GOT3 (cell line): ENCODE measurements at regions not wholly inside any gene's neighbourhood (a gene's known extent, or its start where the extent isn't known, plus 50 kb on each side); places are given as distances from the start of the nearest gene placed in this dataset.
"Not testable (repeated sequence)": the region's sequence is repeated elsewhere in the genome, so short reads cannot be mapped to it uniquely, and the experiment has no call there.

Experiments
- DNase-seq: peaks from one replicate; lab custom pipeline; 2025; ENCODE audit warnings: mixed read lengths; lab: John Stamatoyannopoulos, UW

GRCh38 chr1:194431121-194431520 lies 1244.7 kb upstream of the B3GALT2 start:
- DNase-seq: no peak

- DNase-seq: no peak
Measured at GRCh38 chr1:194420706-194421105, 1234.3 kb upstream of the B3GALT2 start.

DNA sequence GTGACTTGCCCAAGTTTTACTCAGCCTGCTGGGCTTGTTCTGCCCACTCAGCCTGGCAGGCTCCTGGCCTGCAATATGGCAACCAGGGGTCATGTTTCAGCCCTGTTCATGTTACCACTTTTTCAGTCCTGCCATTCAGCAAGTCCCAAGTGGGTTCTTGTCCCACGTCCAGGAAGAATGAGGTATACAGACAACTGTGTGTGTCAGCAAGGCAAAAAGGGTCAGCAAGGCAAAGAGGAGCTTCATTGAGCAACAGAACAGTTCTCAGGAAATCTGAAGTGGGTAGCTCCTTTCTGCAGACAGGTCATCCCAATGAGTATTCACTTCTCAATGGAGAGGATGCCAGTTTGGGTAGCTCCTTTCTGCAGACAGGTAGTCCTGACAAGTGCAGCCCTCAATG lies 1233.3 kb upstream of the B3GALT2 start:
- DNase-seq: no peak

- no peak for DNase-seq
Measured at GRCh38 chr1:194410756-194411155, 1224.3 kb upstream of the B3GALT2 start.

DNA sequence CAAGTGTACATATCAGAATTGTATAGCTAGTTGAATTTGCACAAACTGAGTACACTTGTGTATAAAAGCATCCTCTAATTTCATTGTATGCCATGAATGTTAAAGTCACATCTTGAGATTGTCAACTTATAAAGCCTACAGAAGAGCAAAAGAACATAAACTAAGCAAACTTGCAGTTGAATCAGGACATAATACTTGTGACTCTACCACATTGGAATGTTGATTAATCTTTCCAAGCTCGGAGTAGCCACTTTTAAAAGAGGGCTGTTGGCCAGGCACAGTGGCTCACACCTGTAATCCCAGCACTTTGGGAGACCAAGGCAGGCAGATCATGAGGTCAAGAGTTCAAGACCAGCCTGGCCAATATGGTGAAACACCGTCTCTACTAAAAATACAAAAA lies 1220.8 kb upstream of the B3GALT2 start:
- DNase-seq: not testable (repeated sequence)

- no peak for DNase-seq
Measured at GRCh38 chr1:194394676-194395075, 1208.3 kb upstream of the B3GALT2 start.

DNA sequence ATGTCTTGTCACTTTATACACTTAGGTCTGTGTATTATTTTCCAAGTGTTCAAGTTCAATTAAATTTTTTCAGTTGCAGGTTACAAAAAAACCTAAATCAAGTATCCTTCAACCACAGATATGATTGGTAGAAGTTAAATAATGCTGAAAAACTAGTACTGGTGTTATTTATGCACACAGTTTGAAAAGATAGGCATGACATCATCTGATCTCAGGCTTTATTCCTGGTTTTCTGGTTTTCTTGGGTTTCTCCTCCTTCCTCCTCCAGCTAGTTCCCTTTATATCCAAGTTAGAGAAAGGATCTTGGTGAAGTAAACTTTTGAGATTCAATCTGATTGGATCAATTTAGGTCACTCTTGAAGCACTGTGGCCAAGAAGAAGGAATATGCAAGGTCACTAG lies 1201.1 kb upstream of the B3GALT2 start:
- DNase-seq: no peak

- no peak for DNase-seq
Measured at GRCh38 chr1:194378517-194378916, 1192.1 kb upstream of the B3GALT2 start.

- no peak for DNase-seq
Measured at GRCh38 chr1:194374649-194375048, 1188.2 kb upstream of the B3GALT2 start.

DNA sequence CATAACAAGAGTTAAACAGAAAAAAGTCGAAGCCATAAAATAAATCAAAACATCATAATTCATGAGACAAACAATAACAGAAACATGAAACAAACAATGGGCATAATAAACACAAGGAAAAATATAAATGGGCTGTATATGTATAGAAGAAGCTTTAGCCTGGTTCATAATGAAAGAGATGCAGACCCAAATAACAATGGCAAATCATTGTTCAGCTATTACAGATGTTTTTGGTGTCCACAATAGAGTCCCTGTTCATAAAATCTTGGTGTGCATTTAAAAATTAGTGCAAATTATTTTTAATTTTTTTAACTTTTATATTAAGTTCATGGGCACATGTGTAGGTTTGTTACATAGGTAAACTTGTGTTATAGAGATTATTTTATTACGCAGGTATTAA lies 1185.9 kb upstream of the B3GALT2 start:
- DNase-seq: no peak

GRCh38 chr1:194369622-194370021 lies 1183.2 kb upstream of the B3GALT2 start:
- no peak for DNase-seq

DNA sequence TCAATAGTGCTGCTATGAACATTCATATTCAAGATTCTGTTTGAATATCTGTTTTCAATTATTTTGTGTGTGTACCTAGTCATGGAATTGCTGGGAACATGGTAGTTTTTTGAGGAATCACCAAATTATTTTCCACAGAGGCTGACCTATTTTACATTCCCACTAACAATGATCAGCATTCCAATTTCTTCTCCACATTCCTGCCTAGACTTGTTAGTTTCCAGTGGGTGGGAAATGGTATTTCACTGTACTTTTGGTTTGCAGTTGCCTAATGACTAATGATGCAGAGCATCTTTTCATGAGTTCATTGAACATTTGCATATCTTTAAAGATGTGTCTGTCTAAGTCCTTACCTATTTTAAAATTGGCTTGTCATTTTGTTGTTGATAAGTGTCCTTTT lies 1182.6 kb upstream of the B3GALT2 start:
- no peak for DNase-seq

DNA sequence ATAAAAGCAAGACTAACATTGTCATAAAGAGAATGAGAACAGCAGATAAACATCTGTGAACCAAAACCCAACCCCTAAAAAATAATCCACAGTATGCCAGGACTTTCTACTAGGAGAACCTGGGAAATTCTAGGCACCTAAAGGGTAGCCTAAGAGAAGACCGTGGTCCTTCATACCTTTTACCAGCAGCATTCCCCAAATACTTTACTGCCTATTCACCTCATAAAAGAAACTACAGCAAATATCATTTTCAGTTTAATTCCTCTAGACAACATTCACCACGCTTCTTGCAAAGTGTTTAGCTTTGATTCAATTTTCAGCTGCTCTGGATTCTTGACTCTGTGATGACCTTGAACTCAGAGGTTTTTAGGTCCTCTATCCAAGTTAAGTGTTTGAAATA lies 1180.7 kb upstream of the B3GALT2 start:
- DNase-seq: no peak

DNA sequence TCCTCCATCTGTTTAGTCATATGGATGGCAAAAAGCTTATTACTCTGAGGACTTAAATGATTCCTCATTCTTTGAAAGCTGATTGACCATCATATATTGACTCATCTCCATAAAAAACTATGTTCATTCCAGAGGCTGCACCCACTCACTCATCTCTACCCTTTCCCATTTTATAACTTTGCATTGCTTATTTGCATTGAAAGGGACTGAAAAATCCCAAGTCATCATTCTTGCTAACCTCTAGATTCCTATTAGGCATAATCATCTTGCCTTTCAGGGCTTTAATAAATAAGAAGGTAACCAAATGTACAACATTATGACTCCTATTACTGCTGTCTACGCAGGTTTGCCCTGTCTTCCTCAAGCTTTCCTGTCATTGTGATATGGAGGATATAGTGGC lies 1180.3 kb upstream of the B3GALT2 start:
- DNase-seq: no peak

- no peak for DNase-seq
Measured at GRCh38 chr1:194362327-194362726, 1175.9 kb upstream of the B3GALT2 start.

DNA sequence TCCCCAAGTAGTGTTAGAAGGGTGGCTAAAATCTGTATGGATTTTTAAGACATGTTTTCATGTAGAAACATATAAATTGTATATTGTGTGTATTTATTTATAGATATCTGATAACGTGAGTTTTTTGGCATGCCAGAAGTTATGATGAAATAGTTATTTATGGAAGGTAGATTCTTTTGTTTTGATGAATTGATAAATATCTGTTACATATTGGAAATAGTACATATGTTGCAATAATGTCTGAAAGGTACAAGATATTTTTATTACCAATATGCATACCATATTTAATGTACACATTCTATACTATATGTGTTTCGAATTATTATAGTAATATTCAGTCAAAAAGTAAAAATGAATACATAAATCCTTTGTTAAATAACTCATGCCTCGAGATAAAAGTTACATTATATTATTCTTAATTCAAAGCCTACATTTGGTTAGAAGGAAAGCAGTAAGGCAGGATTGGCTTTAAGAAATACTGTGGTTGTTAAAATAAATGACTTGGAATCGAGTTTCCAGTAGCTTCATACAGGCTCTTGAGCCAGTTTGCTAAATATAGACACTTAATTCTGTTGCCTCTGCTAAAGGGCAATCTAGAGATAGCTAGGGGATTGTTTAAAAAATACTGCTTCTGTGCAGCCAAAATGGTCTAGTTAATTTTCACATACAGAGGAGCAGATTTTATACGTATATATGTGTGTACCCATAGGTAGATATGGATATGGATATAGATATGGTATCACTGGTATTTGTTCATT lies 1175.1 kb upstream of the B3GALT2 start:
- DNase-seq: no peak

DNA sequence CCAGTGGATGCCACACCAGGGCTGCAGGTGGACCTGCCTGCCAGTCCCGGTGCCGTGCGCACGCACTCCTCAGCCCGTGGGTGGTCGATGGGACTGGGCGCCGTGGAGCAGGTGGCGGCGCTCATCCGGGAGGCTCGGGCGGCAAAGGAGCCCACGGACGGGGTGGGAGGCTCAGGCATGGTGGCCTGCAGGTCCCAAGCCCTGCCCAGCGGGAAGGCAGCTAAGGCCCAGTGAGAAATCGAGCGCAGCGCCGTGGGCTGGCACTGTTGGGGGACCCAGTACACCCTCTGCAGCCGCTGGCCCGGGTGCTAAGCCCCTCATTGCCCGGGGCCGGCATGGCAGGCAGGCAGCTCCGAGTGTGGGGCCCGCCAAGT lies 1171.8 kb upstream of the B3GALT2 start:
- DNase-seq: no peak

DNA sequence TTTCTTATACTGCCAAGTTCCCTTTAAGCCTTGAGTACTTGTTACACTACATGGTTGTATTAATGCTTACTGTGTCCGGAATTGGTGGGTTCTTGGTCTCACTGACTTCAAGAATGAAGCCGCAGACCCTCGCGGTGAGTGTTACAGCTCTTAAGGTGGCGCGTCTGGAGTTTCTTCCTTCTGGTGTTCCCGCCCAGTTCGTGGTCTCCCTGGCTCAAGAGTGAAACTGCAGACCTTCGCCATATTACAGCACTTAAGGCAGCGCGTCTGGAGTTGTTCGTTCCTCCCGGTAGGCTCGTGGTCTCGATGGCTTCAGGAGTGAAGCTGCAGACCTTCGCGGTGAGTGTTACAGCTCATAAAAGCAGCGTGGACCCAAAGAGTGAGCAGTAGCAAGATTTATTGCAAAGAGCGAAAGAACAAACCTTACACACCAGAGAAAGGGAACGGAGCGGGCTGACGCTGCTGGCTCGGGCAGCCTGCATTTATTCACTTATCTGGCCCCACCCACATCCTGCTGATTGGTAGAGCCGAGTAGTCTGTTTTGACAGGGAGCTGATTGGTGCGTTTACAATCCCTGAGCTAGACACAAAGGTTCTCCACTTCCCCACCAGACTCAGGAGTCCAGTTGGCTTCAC lies 1171.3 kb upstream of the B3GALT2 start:
- not testable (repeated sequence) for DNase-seq

GRCh38 chr1:194355488-194356106 lies 1169.2 kb upstream of the B3GALT2 start:
- no peak for DNase-seq

- DNase-seq: no peak
Measured at GRCh38 chr1:194353121-194353520, 1166.7 kb upstream of the B3GALT2 start.

GRCh38 chr1:194347200-194347599 lies 1160.8 kb upstream of the B3GALT2 start:
- no peak for DNase-seq

DNA sequence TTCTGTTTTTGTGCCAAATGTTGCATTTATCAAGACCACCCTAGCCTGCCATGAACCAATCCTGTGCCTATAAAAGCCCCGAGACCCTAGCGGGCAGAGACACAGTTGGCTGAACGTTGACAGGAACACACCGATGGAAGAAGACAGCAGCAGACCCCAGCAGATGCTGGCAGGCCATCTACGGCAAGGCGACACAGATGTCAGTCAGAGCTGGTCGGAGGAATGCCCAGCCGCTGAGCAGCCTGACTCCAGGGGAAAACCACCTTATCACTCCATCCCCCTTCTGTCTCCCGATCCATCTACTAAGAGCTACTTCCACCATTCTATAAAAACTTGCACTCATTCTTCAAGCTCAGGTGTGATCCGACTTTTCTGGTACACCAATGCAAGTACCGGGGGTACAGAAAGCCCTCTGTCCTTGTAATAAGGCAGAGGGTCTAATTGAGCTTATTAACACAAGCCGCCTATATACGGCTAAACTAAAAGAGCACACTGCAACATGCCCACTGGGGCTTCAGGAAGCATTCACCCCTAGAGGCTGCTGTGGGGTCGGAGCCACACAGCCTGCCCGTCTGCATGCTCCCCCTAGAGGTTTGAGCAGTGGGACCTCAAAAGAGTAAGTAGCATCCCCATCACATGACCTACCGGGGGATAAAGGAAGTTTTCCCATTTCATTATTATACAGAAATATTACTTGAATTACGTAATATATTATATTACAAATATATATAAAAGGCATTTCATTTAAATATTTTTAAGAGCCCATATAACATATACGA lies 1156.3 kb upstream of the B3GALT2 start:
- DNase-seq: no peak

- no peak for DNase-seq
Measured at GRCh38 chr1:194341587-194341986, 1155.2 kb upstream of the B3GALT2 start.
